Liver (tissue), 8 donors: ENCODE measurements at regions not wholly inside any gene's neighbourhood (a gene's known extent, or its start where the extent isn't known, plus 50 kb on each side); places are given as distances from the start of the nearest gene placed in this dataset.
A peak's percentile ranks its signal among the peaks of the same experiment; 100 is the strongest.

Experiments
- DNase-seq: peaks from one replicate; pipeline ENCODE4 v3.0.0-alpha.2; 2017; ENCODE audit warnings: low spot score
- H3K27ac ChIP-seq, 2 donors: one replicate each; pipeline ENCODE4 v1.7.0; 2013; ENCODE audit warnings: inconsistent platforms in 2 of 2, low read length in 2 of 2, control low read depth in 1 of 2, low read depth in 1 of 2, mild to moderate bottlenecking in 1 of 2
- H3K27me3 ChIP-seq, 4 donors: one replicate each; pipeline versions ENCODE4 v1.6.1 to v1.7.0; 2013; ENCODE audit warnings: low read length in 3 of 4, inconsistent platforms in 1 of 4, mild to moderate bottlenecking in 1 of 4, moderate library complexity in 1 of 4; ENCODE audit not compliant: control insufficient read depth in 4 of 4, insufficient read depth in 4 of 4
- H3K36me3 ChIP-seq, 4 donors: one replicate each; pipeline versions ENCODE4 v1.6.1 to v1.7.0; 2013; ENCODE audit warnings: low read length in 3 of 4, mild to moderate bottlenecking in 3 of 4, low read depth in 1 of 4, moderate library complexity in 1 of 4; ENCODE audit not compliant: control insufficient read depth in 4 of 4, insufficient read depth in 3 of 4
- H3K4me1 ChIP-seq, 4 donors: one replicate each; pipeline versions ENCODE4 v1.6.1 to v1.7.0; 2013; ENCODE audit warnings: low read length in 3 of 4, mild to moderate bottlenecking in 3 of 4, moderate library complexity in 1 of 4; ENCODE audit not compliant: control insufficient read depth in 4 of 4, insufficient read depth in 4 of 4
- H3K4me3 ChIP-seq, 3 donors: one replicate each; pipeline versions ENCODE4 v1.6.1 to v1.7.0; 2013; ENCODE audit warnings: low read length in 3 of 3, control low read depth in 1 of 3, low read depth in 1 of 3, mild to moderate bottlenecking in 1 of 3
- H3K9ac ChIP-seq, 2 donors: one replicate each; pipeline ENCODE4 v1.7.0; 2013; ENCODE audit warnings: low read length in 2 of 2, mild to moderate bottlenecking in 2 of 2, moderate library complexity in 2 of 2, control low read depth in 1 of 2, low read depth in 1 of 2
- H3K9me3 ChIP-seq, 4 donors: one replicate each; pipeline versions ENCODE4 v1.6.1 to v1.7.0; 2013; ENCODE audit warnings: low read length in 3 of 4; ENCODE audit not compliant: control insufficient read depth in 4 of 4
- ATF3 ChIP-seq: IDR thresholded peaks from 2 replicates; pipeline ENCODE4 v1.6.1; 2016; ENCODE audit warnings: antibody characterized with exemption
- CTCF ChIP-seq: fragments of 150-350 bp; IDR thresholded peaks from 2 replicates; pipeline ENCODE4 v1.5.1; 2017; ENCODE audit warnings: improper control_type of control experiment, low read depth, low read length; ENCODE audit not compliant: missing input control
- EGR1 ChIP-seq, 2 donors: IDR thresholded peaks; 2 replicates each; pipeline ENCODE4 v1.6.1; 2016 to 2018; ENCODE audit warnings: antibody characterized with exemption in 2 of 2, low read depth in 2 of 2
- FOXA1 ChIP-seq: IDR thresholded peaks from 2 replicates; pipeline ENCODE4 v1.6.1; 2016; ENCODE audit warnings: antibody characterized with exemption
- FOXA2 ChIP-seq: IDR thresholded peaks from 2 replicates; pipeline ENCODE4 v1.6.1; 2016; ENCODE audit warnings: antibody characterized with exemption
- GABPA ChIP-seq, 2 donors: IDR thresholded peaks in 1 of 2; conservative IDR thresholded peaks in 1 of 2; 2 replicates each; pipeline ENCODE4 v1.6.1; 2016; ENCODE audit warnings: antibody characterized with exemption in 2 of 2, mild to moderate bottlenecking in 1 of 2, moderate library complexity in 1 of 2
- HNF4A ChIP-seq, 2 donors: conservative IDR thresholded peaks; 2 replicates each; pipeline ENCODE4 v1.6.1; 2016; ENCODE audit warnings: antibody characterized with exemption in 2 of 2, mild to moderate bottlenecking in 2 of 2
- HNF4G ChIP-seq: IDR thresholded peaks from 2 replicates; pipeline ENCODE4 v1.6.1; 2016; ENCODE audit warnings: antibody characterized with exemption
- JUND ChIP-seq, 2 donors: IDR thresholded peaks; 2 replicates each; pipeline ENCODE4 v1.6.1; 2016; ENCODE audit warnings: antibody characterized with exemption in 2 of 2
- MAX ChIP-seq: IDR thresholded peaks from 2 replicates; pipeline ENCODE4 v1.6.1; 2016; ENCODE audit warnings: antibody characterized with exemption
- NR2F2 ChIP-seq: IDR thresholded peaks from 2 replicates; pipeline ENCODE4 v1.6.1; 2016; ENCODE audit warnings: antibody characterized with exemption
- RAD21 ChIP-seq, 2 donors: IDR thresholded peaks; 2 replicates each; pipeline ENCODE4 v1.6.1; 2016; ENCODE audit warnings: antibody characterized with exemption in 2 of 2, mild to moderate bottlenecking in 2 of 2
- REST ChIP-seq: IDR thresholded peaks from 2 replicates; pipeline ENCODE4 v1.6.1; 2016; ENCODE audit warnings: antibody characterized with exemption, mild to moderate bottlenecking
- RXRA ChIP-seq, 2 donors: IDR thresholded peaks; 2 replicates each; pipeline ENCODE4 v1.6.1; 2017 to 2018; ENCODE audit warnings: antibody characterized with exemption in 2 of 2, mild to moderate bottlenecking in 1 of 2
- SP1 ChIP-seq: IDR thresholded peaks from 2 replicates; pipeline ENCODE4 v1.6.1; 2018; ENCODE audit warnings: antibody characterized with exemption, mild to moderate bottlenecking
- TAF1 ChIP-seq: conservative IDR thresholded peaks from 2 replicates; pipeline ENCODE4 v1.6.1; 2016; ENCODE audit warnings: antibody characterized with exemption, mild to moderate bottlenecking
- YY1 ChIP-seq: IDR thresholded peaks from 2 replicates; pipeline ENCODE4 v1.6.1; 2016; ENCODE audit warnings: antibody characterized with exemption, mild to moderate bottlenecking
- ZBTB33 ChIP-seq: IDR thresholded peaks from 2 replicates; pipeline ENCODE4 v1.6.1; 2016; ENCODE audit warnings: antibody characterized with exemption
- WGBS: extraction: QIAGEN DNeasy Blood & Tissue Kit; methylation state at CpG from one replicate; pipeline ENCODE4 v1.1.7; 2013; 5-methylcytosine and 5-hydroxymethylcytosine counted together
- donor health status: healthy.
- donor health status: healthy.
- donor health status: healthy.
- donor health status: healthy.
- donor health status: healthy.

GRCh38 chr3:102661707-102662497 is 227.1 kb downstream of the ZPLD1 start (continued):
- no peak for TF ChIP-seq CTCF
- peak; percentile 48 for TF ChIP-seq MAX
- no peak for TF ChIP-seq FOXA1
- peak; percentile 21 to 28 for TF ChIP-seq RAD21 (IDR thresholded peaks at IDR 0.05)
- no peak for TF ChIP-seq TAF1
- no peak for TF ChIP-seq GABPA (IDR thresholded peaks at IDR 0.05 in 1 of 2, conservative IDR thresholded peaks at IDR 0.05 in 1 of 2)

GRCh38 chr3:102662498-102662772 is 227.6 kb downstream of the ZPLD1 start:
- no peak for DNase-seq
- no peaks in the 10 kb centered on the region for H3K27me3 ChIP-seq
- H3K9me3 ChIP-seq = no peaks in the 10 kb centered on the region
- no peak overlapping the region for H3K27ac ChIP-seq
- no peaks in the 10 kb centered on the region for H3K36me3 ChIP-seq
- TF ChIP-seq JUND (IDR thresholded peaks at IDR 0.05) (peak in 1 of 2 donors; percentile 37), NR2F2 (no peak)
- H3K9ac ChIP-seq = no peak overlapping the region
- no peak overlapping the region for H3K4me3 ChIP-seq
- peaks cover 4 to 28% (median 18%) of the 10 kb centered on the region in 4 donors for H3K4me1 ChIP-seq

- no peak for DNase-seq
- 96% methylated on average over 6 of the region's 6 CpGs for WGBS
Measured at GRCh38 chr3:102664126-102664525, 229.3 kb downstream of the ZPLD1 start.

More at GRCh38 chr3:102664126-102664525, 229.3 kb downstream of the ZPLD1 start:
- Histone ChIP-seq H3K9me3 (no peaks in the 10 kb centered on the region), H3K27ac (no peak overlapping the region), H3K4me1 (peaks cover 4 to 28% (median 18%) of the 10 kb centered on the region in 4 donors), H3K36me3 (no peaks in the 10 kb centered on the region), H3K9ac (no peak overlapping the region), H3K4me3 (no peak overlapping the region), H3K27me3 (no peaks in the 10 kb centered on the region)
- no peak for TF ChIP-seq RAD21 (IDR thresholded peaks at IDR 0.05)
- no peak for TF ChIP-seq EGR1 (IDR thresholded peaks at IDR 0.05; ENCODE audit: low read depth in 2 of 2)
- TF ChIP-seq MAX = no peak
- TF ChIP-seq NR2F2 = no peak
- no peak for TF ChIP-seq FOXA2
- TF ChIP-seq SP1 = no peak
- TF ChIP-seq REST = no peak
- TF ChIP-seq RXRA (IDR thresholded peaks at IDR 0.05) = no peak
- TF ChIP-seq FOXA1 = no peak
- no peak for TF ChIP-seq ZBTB33
- TF ChIP-seq YY1 = no peak
- no peak for TF ChIP-seq GABPA (IDR thresholded peaks at IDR 0.05 in 1 of 2, conservative IDR thresholded peaks at IDR 0.05 in 1 of 2)
- TF ChIP-seq JUND (IDR thresholded peaks at IDR 0.05) = no peak
- TF ChIP-seq ATF3 = no peak
- no peak for TF ChIP-seq HNF4A (conservative IDR thresholded peaks at IDR 0.05)
- TF ChIP-seq TAF1 = no peak
- no peak for TF ChIP-seq HNF4G
- TF ChIP-seq CTCF = no peak
